Activated naive CD4-positive, alpha-beta T cell treated with anti-CD3 and anti-CD28 coated beads for 36 hours (primary cell): ENCODE measurements at regions not wholly inside any gene's neighbourhood (a gene's known extent, or its start where the extent isn't known, plus 50 kb on each side); places are given as distances from the start of the nearest gene placed in this dataset.
"Not testable (repeated sequence)": the region's sequence is repeated elsewhere in the genome, so short reads cannot be mapped to it uniquely, and the experiment has no call there.

ENCODE experiments used
- CTCF ChIA-PET: fragments of 350-600 bp; sonication (Branson Sonifier 250); formaldehyde crosslinking; loops from one replicate; lab custom pipeline; 2021; ENCODE audit warnings: antibody characterized with exemption; lab: Charles Lee
- DNase-seq: peaks from one replicate; pipeline ENCODE4 v3.0.0-alpha.2; 2020
- H3K27ac Mint-ChIP-seq: one replicate; pipeline ENCODE4 v1.8.0; 2021; ENCODE audit warnings: mild to moderate bottlenecking, mixed read lengths
- H3K27me3 Mint-ChIP-seq: one replicate; pipeline ENCODE4 v1.8.0; 2021; ENCODE audit warnings: low read depth, mixed read lengths
- H3K36me3 Mint-ChIP-seq: one replicate; pipeline ENCODE4 v1.8.0; 2021; ENCODE audit warnings: low read depth, mixed read lengths
- H3K4me1 Mint-ChIP-seq: one replicate; pipeline ENCODE4 v1.8.0; 2021; ENCODE audit warnings: low read depth, mixed read lengths
- H3K4me3 Mint-ChIP-seq: one replicate; pipeline ENCODE4 v1.8.0; 2021; ENCODE audit warnings: mild to moderate bottlenecking, moderate library complexity, mixed read lengths
- H3K9me3 Mint-ChIP-seq: one replicate; pipeline ENCODE4 v1.8.0; 2021; ENCODE audit warnings: mixed read lengths
- intact Hi-C: fragments of 100-400 bp; cut with micrococcal nuclease; formaldehyde crosslinking; loops from one replicate; pipeline ENCODE4 v1.15.1; 2023

DNA sequence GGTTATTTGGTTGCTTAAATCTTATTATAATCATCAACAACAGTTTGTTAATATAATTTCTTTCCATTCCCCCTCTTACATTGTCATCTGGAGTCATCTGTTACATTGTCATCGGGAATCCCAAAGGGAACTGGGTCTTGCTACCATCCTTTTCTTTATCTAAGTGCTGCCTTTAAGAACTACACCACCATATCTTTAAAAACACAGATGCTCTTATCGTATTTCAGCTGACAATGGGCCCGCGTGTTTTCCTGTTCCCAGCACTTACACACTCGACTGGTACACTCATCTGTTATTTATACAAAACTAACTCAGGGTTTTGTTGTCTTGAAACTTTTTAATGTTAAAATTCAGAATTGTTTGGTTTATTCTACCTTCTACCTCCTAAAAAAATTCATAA is 256.2 kb upstream of the MGMT start:
- CTCF ChIA-PET, result no interaction called here
- Mint-ChIP-seq H3K4me3 (no peak overlapping the region), H3K9me3 (peaks cover 2% of the 10 kb centered on the region), H3K36me3 (no peaks in the 10 kb centered on the region), H3K27me3 (peaks cover 4% of the 10 kb centered on the region), H3K4me1 (no peaks in the 10 kb centered on the region), H3K27ac (no peak overlapping the region)
- intact Hi-C loops, result no loop called here
- no peak for DNase-seq

DNA sequence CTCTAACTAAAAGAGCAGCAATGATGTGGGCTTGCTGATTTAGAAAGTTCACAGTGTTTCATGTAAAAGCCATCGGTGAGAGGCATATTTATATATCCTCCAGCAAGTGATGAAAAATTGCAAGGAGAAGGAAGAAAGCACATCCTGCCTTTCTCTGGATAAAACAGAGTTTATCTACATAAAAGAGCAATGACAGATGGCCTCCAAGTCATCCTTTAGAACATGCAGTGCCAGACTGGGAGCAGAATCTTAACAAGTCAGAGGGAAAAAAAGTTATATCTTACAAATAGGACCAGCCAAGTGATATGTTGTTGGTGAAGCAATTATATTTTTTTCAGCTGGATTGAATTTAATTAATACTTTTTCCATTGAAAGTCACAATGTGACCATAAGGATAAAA is 253.8 kb upstream of the MGMT start:
- H3K4me1 Mint-ChIP-seq, result no peaks in the 10 kb centered on the region
- H3K27me3 Mint-ChIP-seq, result no peaks in the 10 kb centered on the region
- no peak overlapping the region for H3K4me3 Mint-ChIP-seq
- no peaks in the 10 kb centered on the region for H3K36me3 Mint-ChIP-seq
- CTCF ChIA-PET, result no interaction called here
- peaks cover 2% of the 10 kb centered on the region for H3K9me3 Mint-ChIP-seq
- no peak overlapping the region for H3K27ac Mint-ChIP-seq
- DNase-seq, result no peak
- intact Hi-C loops, result no loop called here

- H3K9me3 Mint-ChIP-seq, H3K27me3 Mint-ChIP-seq, DNase-seq, H3K27ac Mint-ChIP-seq, H3K4me3 Mint-ChIP-seq, H3K4me1 Mint-ChIP-seq, H3K36me3 Mint-ChIP-seq, intact Hi-C loops: not testable (repeated sequence)
- CTCF ChIA-PET, result interaction anchor here (0.5 to 0.7 kb wide), 2 partner anchors 94 to 162 kb away, joined by 3 to 4 read pairs; no protein-coding TSS in a partner anchor
Measured at GRCh38 chr10:129213996-129214395, 253.0 kb upstream of the MGMT start.

GRCh38 chr10:129219364-129219763 is 247.7 kb upstream of the MGMT start:
- Mint-ChIP-seq H3K9me3 (peaks cover 10% of the 10 kb centered on the region), H3K36me3 (no peaks in the 10 kb centered on the region), H3K27ac (no peak overlapping the region), H3K4me3 (no peak overlapping the region), H3K4me1 (no peaks in the 10 kb centered on the region), H3K27me3 (no peaks in the 10 kb centered on the region)
- DNase-seq, result no peak
- intact Hi-C loops, result no loop called here
- CTCF ChIA-PET, result no interaction called here

DNA sequence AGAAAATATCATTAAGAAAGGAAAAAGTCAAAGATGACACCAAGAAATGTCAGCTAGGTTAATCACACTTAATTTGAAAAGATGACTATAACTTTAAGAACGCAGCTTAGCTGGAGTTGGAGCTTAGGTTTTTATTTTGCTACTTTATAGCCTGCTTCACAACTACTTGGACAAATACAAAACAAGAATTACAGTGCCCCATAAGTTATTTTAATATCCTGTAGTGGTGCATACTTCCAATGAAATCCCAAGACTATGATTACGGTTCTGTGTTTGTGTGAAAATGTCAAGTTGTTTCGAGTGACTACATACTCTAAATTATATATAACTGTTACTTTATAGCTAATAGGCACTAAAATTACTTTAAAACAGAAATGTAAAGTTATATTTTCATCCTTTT is 244.6 kb upstream of the MGMT start:
- no peaks in the 10 kb centered on the region for H3K4me1 Mint-ChIP-seq
- DNase-seq, result no peak
- H3K27ac Mint-ChIP-seq, result no peak overlapping the region
- H3K36me3 Mint-ChIP-seq, result no peaks in the 10 kb centered on the region
- CTCF ChIA-PET, result no interaction called here
- intact Hi-C loops, result no loop called here
- H3K9me3 Mint-ChIP-seq, result peaks cover 8% of the 10 kb centered on the region
- no peak overlapping the region for H3K4me3 Mint-ChIP-seq
- no peaks in the 10 kb centered on the region for H3K27me3 Mint-ChIP-seq

GRCh38 chr10:129223363-129223762 is 243.7 kb upstream of the MGMT start:
- no peaks in the 10 kb centered on the region for H3K36me3 Mint-ChIP-seq
- CTCF ChIA-PET, result no interaction called here
- DNase-seq, result no peak
- no peaks in the 10 kb centered on the region for H3K4me1 Mint-ChIP-seq
- H3K9me3 Mint-ChIP-seq, result peaks cover 8% of the 10 kb centered on the region
- H3K27me3 Mint-ChIP-seq, result no peaks in the 10 kb centered on the region
- H3K4me3 Mint-ChIP-seq, result no peak overlapping the region
- H3K27ac Mint-ChIP-seq, result peak overlapping the region; percentile 41
- intact Hi-C loops, result no loop called here

DNA sequence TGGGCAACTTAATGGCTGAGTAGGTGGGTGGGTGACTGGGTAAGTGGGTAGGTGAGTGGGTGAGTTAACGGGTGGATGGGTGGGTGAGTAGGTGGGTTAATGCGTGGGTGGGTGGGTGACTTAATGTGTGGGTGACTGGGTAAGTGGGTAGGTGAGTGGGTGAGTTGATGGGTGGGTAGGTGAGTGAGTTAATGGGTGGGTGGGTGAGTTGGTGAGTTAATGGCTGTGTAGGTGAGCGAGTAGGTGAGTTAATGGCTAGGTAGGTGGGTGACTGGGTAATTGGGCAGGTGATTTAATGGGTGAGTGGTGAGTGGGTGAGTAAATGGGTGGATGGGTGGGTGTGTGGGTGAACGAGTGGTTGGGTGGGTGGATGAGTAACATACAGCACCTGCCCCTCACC is 243.0 kb upstream of the MGMT start:
- CTCF ChIA-PET, result no interaction called here
- Mint-ChIP-seq H3K4me3 (no peak overlapping the region), H3K27ac (no peak overlapping the region), H3K9me3 (peaks cover 8% of the 10 kb centered on the region), H3K27me3 (no peaks in the 10 kb centered on the region), H3K4me1 (no peaks in the 10 kb centered on the region), H3K36me3 (no peaks in the 10 kb centered on the region)
- DNase-seq, result no peak
- intact Hi-C loops, result no loop called here

DNA sequence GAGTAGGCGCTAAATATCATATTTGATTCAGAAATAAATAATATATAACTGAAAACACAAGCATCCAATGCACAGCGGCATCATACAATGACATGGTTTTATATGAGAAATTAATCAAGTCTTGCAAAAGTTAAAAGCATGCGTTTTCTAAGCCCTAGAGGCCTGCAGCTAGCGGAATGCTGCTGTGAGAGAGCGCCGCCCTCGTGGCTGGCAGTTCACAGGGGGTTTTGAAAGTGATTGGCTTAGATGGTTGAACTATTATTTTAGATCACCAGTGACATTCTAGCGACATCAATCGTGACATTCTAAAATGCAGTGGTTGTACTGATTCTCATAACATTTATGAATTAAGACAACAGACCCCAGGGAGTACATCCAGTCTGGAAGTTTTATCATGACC is 235.2 kb upstream of the MGMT start:
- no peak for DNase-seq
- H3K27me3 Mint-ChIP-seq, result no peaks in the 10 kb centered on the region
- CTCF ChIA-PET, result interaction anchor here (0.7 kb wide), 1 partner anchor 875 kb away, joined by 3 read pairs; no protein-coding TSS in a partner anchor
- H3K4me1 Mint-ChIP-seq, result no peaks in the 10 kb centered on the region
- H3K27ac Mint-ChIP-seq, result no peak overlapping the region
- no peaks in the 10 kb centered on the region for H3K36me3 Mint-ChIP-seq
- H3K9me3 Mint-ChIP-seq, result no peaks in the 10 kb centered on the region
- intact Hi-C loops, result no loop called here
- H3K4me3 Mint-ChIP-seq, result no peak overlapping the region

GRCh38 chr10:129233351-129234148 is 233.5 kb upstream of the MGMT start:
- Mint-ChIP-seq H3K4me3 (no peak overlapping the region), H3K9me3 (no peaks in the 10 kb centered on the region), H3K36me3 (no peaks in the 10 kb centered on the region), H3K4me1 (no peaks in the 10 kb centered on the region), H3K27ac (no peak overlapping the region), H3K27me3 (no peaks in the 10 kb centered on the region)
- CTCF ChIA-PET, result no interaction called here
- intact Hi-C loops, result no loop called here
- no peak for DNase-seq

GRCh38 chr10:129236274-129236691 is 230.8 kb upstream of the MGMT start:
- CTCF ChIA-PET, result no interaction called here
- intact Hi-C loops, result no loop called here
- H3K27me3 Mint-ChIP-seq, result no peaks in the 10 kb centered on the region
- H3K36me3 Mint-ChIP-seq, result no peaks in the 10 kb centered on the region
- no peaks in the 10 kb centered on the region for H3K4me1 Mint-ChIP-seq
- no peaks in the 10 kb centered on the region for H3K9me3 Mint-ChIP-seq
- no peak for DNase-seq
- no peak overlapping the region for H3K27ac Mint-ChIP-seq
- H3K4me3 Mint-ChIP-seq, result no peak overlapping the region

DNA sequence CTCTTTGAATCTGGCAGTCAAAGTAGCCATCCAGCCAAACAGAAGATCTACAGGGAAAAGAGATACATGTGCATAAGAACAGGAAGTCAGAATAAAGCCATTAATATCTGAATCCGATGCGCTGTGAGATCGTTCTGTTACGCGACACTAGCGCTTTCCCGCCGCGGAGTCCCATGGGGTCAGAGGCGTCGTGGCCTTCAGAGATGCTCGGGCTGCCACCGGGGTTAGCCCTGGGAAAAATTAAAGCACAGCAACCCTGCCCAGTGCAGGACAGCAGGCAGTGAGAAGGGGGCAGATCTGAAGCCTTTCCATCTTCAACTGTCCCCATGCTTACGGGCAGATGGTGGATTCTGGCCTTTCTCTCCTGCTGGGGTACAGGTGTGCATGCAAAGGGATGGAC is 225.6 kb upstream of the MGMT start:
- H3K4me3 Mint-ChIP-seq, result no peak overlapping the region
- H3K9me3 Mint-ChIP-seq, result no peaks in the 10 kb centered on the region
- no peak overlapping the region for H3K27ac Mint-ChIP-seq
- no peaks in the 10 kb centered on the region for H3K36me3 Mint-ChIP-seq
- no peaks in the 10 kb centered on the region for H3K4me1 Mint-ChIP-seq
- intact Hi-C loops, result no loop called here
- no peaks in the 10 kb centered on the region for H3K27me3 Mint-ChIP-seq
- CTCF ChIA-PET, result no interaction called here
- DNase-seq, result no peak

DNA sequence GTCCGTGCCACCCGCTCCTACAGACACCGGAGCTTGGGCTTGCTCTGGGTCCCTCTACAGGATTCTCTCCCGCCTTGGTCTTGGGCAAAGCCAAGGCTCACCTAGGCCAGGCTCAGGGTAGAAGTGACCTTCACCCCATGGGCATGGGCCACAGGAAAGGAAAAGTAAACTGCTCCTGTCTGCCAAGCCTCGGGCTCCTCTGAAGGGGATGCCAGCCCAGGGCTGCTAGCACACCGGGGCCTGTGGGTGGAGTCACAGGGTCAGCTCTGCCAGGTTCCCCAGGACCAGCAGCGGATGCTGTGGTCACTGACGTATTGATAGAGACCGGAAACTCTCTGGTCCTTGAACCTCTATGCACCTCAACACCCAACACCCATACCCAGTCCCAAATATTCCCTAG is 222.7 kb upstream of the MGMT start:
- Mint-ChIP-seq H3K36me3 (no peaks in the 10 kb centered on the region), H3K27me3 (no peaks in the 10 kb centered on the region), H3K4me3 (no peak overlapping the region), H3K9me3 (no peaks in the 10 kb centered on the region), H3K4me1 (no peaks in the 10 kb centered on the region), H3K27ac (no peak overlapping the region)
- intact Hi-C loops, result no loop called here
- DNase-seq, result no peak
- CTCF ChIA-PET, result interaction anchor here (1.1 kb wide), 1 partner anchor 23 kb away, joined by 3 read pairs; no protein-coding TSS in a partner anchor

- no peak overlapping the region for H3K27ac Mint-ChIP-seq
- no peak overlapping the region for H3K4me3 Mint-ChIP-seq
- H3K36me3 Mint-ChIP-seq, result no peaks in the 10 kb centered on the region
- CTCF ChIA-PET, result no interaction called here
- no peaks in the 10 kb centered on the region for H3K9me3 Mint-ChIP-seq
- H3K27me3 Mint-ChIP-seq, result no peaks in the 10 kb centered on the region
- no peak for DNase-seq
- intact Hi-C loops, result no loop called here
- H3K4me1 Mint-ChIP-seq, result no peaks in the 10 kb centered on the region
Measured at GRCh38 chr10:129244757-129245156, 222.3 kb upstream of the MGMT start.
